CD14-positive monocyte (primary cell): ENCODE measurements at regions not wholly inside any gene's neighbourhood (a gene's known extent, or its start where the extent isn't known, plus 50 kb on each side); places are given as distances from the start of the nearest gene placed in this dataset.

Experiments
- DNase-seq, 3 donors: peaks; one replicate each; pipeline ENCODE4 v3.0.0-alpha.2; 2011 to 2022
- H2AFZ ChIP-seq: 2 replicates; pipeline ENCODE4 v1.6.0; 2012; ENCODE audit warnings: mild to moderate bottlenecking, low read depth, low read length, inconsistent platforms; ENCODE audit not compliant: insufficient read depth, poor library complexity, severe bottlenecking
- H3K27ac ChIP-seq, 2 donors: 1 replicate in 1 of 2; 2 replicates in 1 of 2; pipeline ENCODE4 v1.5.1; 2012 to 2013; ENCODE audit warnings: low read length in 2 of 2, control low read depth in 1 of 2, inconsistent platforms in 1 of 2, low read depth in 1 of 2, mild to moderate bottlenecking in 1 of 2
- H3K27me3 ChIP-seq, 2 donors: one replicate each; pipeline versions ENCODE4 v1.6.0 to v1.6.1; 2011 to 2013; ENCODE audit warnings: low read length in 2 of 2; ENCODE audit not compliant: control insufficient read depth in 2 of 2, insufficient read depth in 2 of 2
- H3K36me3 ChIP-seq, 2 donors: replicated peaks in 1 of 2; 1 replicate in 1 of 2; 2 replicates in 1 of 2; pipeline versions ENCODE4 v1.5.1 to v1.6.1; 2012 to 2013; ENCODE audit warnings: low read length in 2 of 2, control low read depth in 1 of 2, inconsistent platforms in 1 of 2, mild to moderate bottlenecking in 1 of 2; ENCODE audit not compliant: insufficient read depth in 2 of 2, control insufficient read depth in 1 of 2
- H3K4me1 ChIP-seq, 2 donors: 1 replicate in 1 of 2; 2 replicates in 1 of 2; pipeline versions ENCODE4 v1.5.1 to v1.6.1; 2012 to 2013; ENCODE audit warnings: low read length in 2 of 2, control low read depth in 1 of 2, inconsistent platforms in 1 of 2, mild to moderate bottlenecking in 1 of 2, moderate library complexity in 1 of 2; ENCODE audit not compliant: insufficient read depth in 2 of 2, control insufficient read depth in 1 of 2
- H3K4me2 ChIP-seq: replicated peaks from 2 replicates; pipeline ENCODE3; 2012; ENCODE audit warnings: low read length, moderate library complexity, mild to moderate bottlenecking; ENCODE audit not compliant: poor library complexity, severe bottlenecking; ENCODE audit errors: extremely low read depth
- H3K4me3 ChIP-seq, 3 experiments: fragments of 200-600 bp in 1 of 3; sonication (generic) in 1 of 3; replicated peaks in 1 of 3; 1 replicate in 2 of 3; 2 replicates in 1 of 3; pipeline ENCODE4 v1.5.1; 2011 to 2013; ENCODE audit warnings: low read length in 3 of 3, mild to moderate bottlenecking in 3 of 3, control low read depth in 2 of 3, low read depth in 2 of 3, inconsistent platforms in 1 of 3, moderate library complexity in 1 of 3
- H3K79me2 ChIP-seq: 2 replicates; pipeline ENCODE4 v1.6.0; 2012; ENCODE audit warnings: mild to moderate bottlenecking, control low read depth, inconsistent platforms, low read length, moderate library complexity; ENCODE audit not compliant: insufficient read depth
- H3K9ac ChIP-seq: 2 replicates; pipeline ENCODE4 v1.6.0; 2017; ENCODE audit warnings: low read length, mild to moderate bottlenecking; ENCODE audit not compliant: insufficient read depth, poor library complexity, severe bottlenecking
- H3K9me3 ChIP-seq, 2 donors: replicated peaks in 1 of 2; 1 replicate in 1 of 2; 2 replicates in 1 of 2; pipeline versions ENCODE4 v1.5.1 to v1.6.1; 2012 to 2013; ENCODE audit warnings: low read length in 2 of 2, control low read depth in 1 of 2; ENCODE audit not compliant: control insufficient read depth in 1 of 2, insufficient read depth in 1 of 2
- H4K20me1 ChIP-seq: 2 replicates; pipeline ENCODE4 v1.6.0; 2012; ENCODE audit warnings: mild to moderate bottlenecking, low read length, control low read depth, moderate library complexity; ENCODE audit not compliant: insufficient read depth
- H3K27ac Mint-ChIP-seq, 7 donors: one replicate each; pipeline ENCODE4 v1.8.0; 2020; ENCODE audit warnings: mild to moderate bottlenecking in 7 of 7, mixed read lengths in 7 of 7, moderate library complexity in 6 of 7, inconsistent platforms in 2 of 7
- H3K27me3 Mint-ChIP-seq, 3 donors: one replicate each; pipeline ENCODE4 v1.8.0; 2021 to 2022; ENCODE audit warnings: low read depth in 3 of 3, mild to moderate bottlenecking in 3 of 3, mixed read lengths in 3 of 3, moderate library complexity in 3 of 3, inconsistent platforms in 1 of 3
- H3K36me3 Mint-ChIP-seq, 2 donors: one replicate each; pipeline ENCODE4 v1.8.0; 2020; ENCODE audit warnings: mixed read lengths in 2 of 2, inconsistent platforms in 1 of 2, mild to moderate bottlenecking in 1 of 2
- H3K4me1 Mint-ChIP-seq: one replicate; pipeline ENCODE4 v1.8.0; 2020; ENCODE audit warnings: mild to moderate bottlenecking, mixed read lengths
- H3K4me3 Mint-ChIP-seq, 2 donors: one replicate each; pipeline ENCODE4 v1.8.0; 2020; ENCODE audit warnings: mild to moderate bottlenecking in 2 of 2, mixed read lengths in 2 of 2, moderate library complexity in 1 of 2
- H3K9me3 Mint-ChIP-seq, 7 donors: one replicate each; pipeline ENCODE4 v1.8.0; 2020 to 2022; ENCODE audit warnings: mixed read lengths in 7 of 7, mild to moderate bottlenecking in 6 of 7, moderate library complexity in 6 of 7, inconsistent platforms in 2 of 7
- CTCF ChIP-seq: fragments of 200-600 bp; IDR thresholded peaks from one replicate; pipeline ENCODE4 v1.8.0; 2022; ENCODE audit warnings: antibody characterized with exemption, mild to moderate bottlenecking
- WGBS: methylation state at CpG from one replicate; pipeline ENCODE4 v1.1.5; 2013; ENCODE audit warnings: missing lambda C conversion rate; ENCODE audit not compliant: insufficient coverage; 5-methylcytosine and 5-hydroxymethylcytosine counted together
- intact Hi-C, 2 donors: fragments of 100-400 bp; cut with micrococcal nuclease; formaldehyde crosslinking; loops; one replicate each; pipeline versions ENCODE4 v1.15.0 to v1.15.1; 2023

DNA sequence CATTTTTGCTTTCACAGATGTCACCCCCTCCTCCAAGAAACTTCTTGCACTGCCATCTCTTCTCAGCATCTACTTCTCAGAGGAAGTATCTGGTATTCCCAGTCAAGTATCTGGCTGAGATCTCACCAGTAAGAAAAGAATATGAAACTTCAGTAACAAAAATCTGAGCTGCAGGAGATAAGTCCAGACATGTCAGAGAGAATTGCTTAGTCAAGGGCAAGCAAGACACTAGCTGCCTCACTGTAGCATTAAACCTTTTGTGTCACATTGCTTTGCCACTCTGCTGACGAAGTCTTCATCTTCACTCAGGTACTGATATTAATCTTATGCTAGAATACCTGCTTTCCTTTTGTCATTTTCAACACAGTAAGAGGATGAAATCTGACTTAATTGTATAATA is 70.6 kb upstream of the ZC3H12C start:
- no peak for DNase-seq
- H3K36me3 Mint-ChIP-seq = no peaks in the 10 kb centered on the region
- Histone ChIP-seq H3K27ac (no peak overlapping the region), H3K79me2 (no peaks in the 10 kb centered on the region), H3K9ac (no peak overlapping the region), H3K4me3 (no peak overlapping the region), H2AFZ (no peak overlapping the region), H3K36me3 (no peaks in the 10 kb centered on the region), H3K27me3 (no peaks in the 10 kb centered on the region), H4K20me1 (no peaks in the 10 kb centered on the region), H3K9me3 (no peaks in the 10 kb centered on the region), H3K4me2 (no peak overlapping the region), H3K4me1 (peaks cover 10 to 17% of the 10 kb centered on the region in 2 donors)
- H3K4me3 Mint-ChIP-seq = no peak overlapping the region
- no peak overlapping the region for H3K27ac Mint-ChIP-seq
- no peaks in the 10 kb centered on the region for H3K27me3 Mint-ChIP-seq
- H3K4me1 Mint-ChIP-seq = peaks cover 14% of the 10 kb centered on the region
- H3K9me3 Mint-ChIP-seq = peaks cover 0 to 7% (median 4%) of the 10 kb centered on the region in 7 donors
- WGBS = no CpG with 5 or more reads among the region's 1 CpG
- no peak for TF ChIP-seq CTCF
- intact Hi-C loops = no loop called here

DNA sequence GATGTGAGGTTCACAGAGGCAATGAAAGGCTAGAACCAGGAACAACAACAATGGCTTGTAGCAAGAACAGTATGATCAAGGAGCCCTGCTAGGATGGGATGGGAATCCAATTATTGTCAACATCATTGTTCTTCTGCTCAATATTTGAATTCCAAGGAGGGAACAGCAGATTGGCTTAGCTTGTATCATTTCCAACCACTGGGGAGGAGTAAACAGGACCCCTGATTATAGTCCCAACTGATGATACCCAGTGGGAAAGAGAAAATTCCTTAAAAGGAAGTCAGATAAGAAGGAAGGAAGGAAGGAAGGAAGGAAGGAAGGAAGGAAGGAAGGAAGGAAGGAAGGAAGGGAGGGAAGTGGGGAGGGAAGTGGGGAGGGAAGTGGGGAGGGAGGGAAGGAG is 69.5 kb upstream of the ZC3H12C start:
- H3K4me2 ChIP-seq = no peak overlapping the region
- Mint-ChIP-seq H3K4me1 (peaks cover 20% of the 10 kb centered on the region), H3K27ac (no peak overlapping the region), H3K27me3 (no peaks in the 10 kb centered on the region), H3K9me3 (peaks cover 0 to 7% (median 5%) of the 10 kb centered on the region in 7 donors), H3K4me3 (no peak overlapping the region), H3K36me3 (no peaks in the 10 kb centered on the region)
- no peak overlapping the region for H3K9ac ChIP-seq
- H3K36me3 ChIP-seq = no peaks in the 10 kb centered on the region
- no peak for DNase-seq
- no peak overlapping the region for H3K4me3 ChIP-seq
- H3K27me3 ChIP-seq = no peaks in the 10 kb centered on the region
- TF ChIP-seq CTCF = no peak
- no peak overlapping the region for H2AFZ ChIP-seq
- H3K9me3 ChIP-seq = no peaks in the 10 kb centered on the region
- intact Hi-C loops = no loop called here
- no peaks in the 10 kb centered on the region for H4K20me1 ChIP-seq
- H3K79me2 ChIP-seq = no peaks in the 10 kb centered on the region
- H3K27ac ChIP-seq = no peak overlapping the region
- peaks cover 16 to 22% of the 10 kb centered on the region in 2 donors for H3K4me1 ChIP-seq
